ENCODE measurements at regions not wholly inside any gene's neighbourhood (a gene's known extent, or its start where the extent isn't known, plus 50 kb on each side); places are given as distances from the start of the nearest gene placed in this dataset.
A peak's percentile ranks its signal among the peaks of the same experiment; 100 is the strongest.

DNA sequence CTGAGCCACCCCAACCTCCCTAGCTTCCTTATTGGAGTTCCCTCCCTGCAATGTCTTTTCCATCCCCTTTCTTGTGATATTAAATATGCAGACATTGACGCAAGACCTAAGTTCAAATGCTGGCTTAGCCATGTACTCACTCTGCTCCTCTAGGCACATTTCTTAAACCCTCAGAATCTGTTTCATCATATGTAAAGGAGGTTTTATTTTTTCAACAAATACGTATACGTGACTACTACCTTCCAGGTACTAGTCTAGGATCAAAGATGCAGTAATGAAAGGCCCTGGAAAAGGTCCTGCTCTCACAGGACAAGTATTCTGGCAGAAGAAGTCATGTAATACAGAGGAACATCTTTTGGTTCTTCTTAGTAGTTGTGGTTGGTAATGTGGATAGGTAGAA lies 98.6 kb downstream of the SIPA1L2 start:
- ATAC-seq (no peak), DNase-seq (no peak)
- intact Hi-C loops (cut with micrococcal nuclease) = no loop called here

DNA sequence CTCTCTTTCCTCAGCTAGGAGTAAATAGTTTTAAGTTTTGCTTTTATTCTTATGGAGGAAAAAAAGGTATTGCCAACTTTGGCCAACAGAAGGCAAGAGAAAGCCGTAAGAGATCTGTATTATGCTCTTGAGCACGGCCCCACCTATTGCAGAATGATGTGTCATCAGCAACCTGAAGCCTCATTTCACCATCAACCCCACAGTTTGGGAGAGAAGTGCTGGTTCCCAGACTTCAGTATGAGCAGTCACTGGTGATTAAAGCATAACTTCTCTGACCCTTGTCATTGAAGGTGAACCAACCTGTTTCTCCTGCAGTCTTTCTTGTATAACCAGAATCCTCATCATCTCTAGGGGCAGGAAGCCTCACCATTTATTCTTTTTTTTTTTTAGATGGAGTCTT lies 100.2 kb downstream of the SIPA1L2 start:
- DNase-seq = no peak
- no peak for ATAC-seq
- intact Hi-C loops (cut with micrococcal nuclease) = no loop called here

GRCh38 chr1:232528472-232529089 lies 101.4 kb downstream of the SIPA1L2 start:
- no peak for DNase-seq
- ATAC-seq = no peak
- intact Hi-C loops (cut with micrococcal nuclease) = no loop called here

- ATAC-seq (no peak), DNase-seq (no peak)
- intact Hi-C loops (cut with micrococcal nuclease) = no loop called here
These were observed 105.9 kb downstream of the SIPA1L2 start for GRCh38 chr1:232524056-232524455.

GRCh38 chr1:232522189-232522588 lies 107.7 kb downstream of the SIPA1L2 start:
- intact Hi-C loops (cut with micrococcal nuclease) = no loop called here
- no peak for ATAC-seq
- no peak for DNase-seq

DNA sequence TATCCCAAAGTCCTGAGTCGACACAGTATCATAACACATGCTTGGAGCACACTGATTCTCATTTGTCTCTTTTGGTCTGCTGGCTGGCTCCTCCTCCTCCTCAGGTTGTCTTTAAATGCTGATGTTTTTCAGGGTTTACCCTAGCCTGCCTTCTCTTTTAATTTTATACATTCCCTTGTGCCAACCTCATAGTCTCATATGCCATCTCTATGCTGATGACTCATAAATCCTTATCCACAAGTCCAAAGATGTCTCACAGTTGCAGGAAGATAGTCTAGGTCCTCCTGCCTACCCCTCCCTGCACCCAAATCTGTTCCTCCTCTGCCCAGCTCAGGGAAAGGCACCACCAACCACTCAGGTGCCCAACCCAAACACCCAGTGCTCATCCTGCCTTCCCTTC lies 108.3 kb downstream of the SIPA1L2 start:
- intact Hi-C loops (cut with micrococcal nuclease) = no loop called here
- no peak for ATAC-seq
- DNase-seq = no peak

DNA sequence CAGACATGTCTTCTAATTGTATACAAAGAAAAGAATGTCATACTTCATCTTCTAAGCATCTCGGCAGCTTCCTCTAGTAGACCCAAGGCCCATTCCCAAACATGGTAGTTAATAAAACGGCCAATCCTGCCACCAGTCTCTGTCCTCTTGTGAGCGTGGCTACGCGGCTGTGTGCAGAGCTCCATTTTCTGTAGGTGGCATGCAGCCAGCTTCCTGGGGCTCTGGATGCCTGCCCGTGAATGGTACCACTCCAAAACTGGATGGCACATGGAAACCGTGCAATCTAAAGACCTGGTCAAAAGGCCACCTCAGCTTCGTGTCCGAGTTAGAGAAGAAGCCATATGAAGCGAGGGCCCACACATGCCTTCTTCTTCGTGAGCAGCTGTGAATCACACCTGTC lies 110.7 kb downstream of the SIPA1L2 start:
- ATAC-seq (peak; percentile 91), DNase-seq (peak; percentile 72)
- intact Hi-C loops (cut with micrococcal nuclease) = no loop called here

DNA sequence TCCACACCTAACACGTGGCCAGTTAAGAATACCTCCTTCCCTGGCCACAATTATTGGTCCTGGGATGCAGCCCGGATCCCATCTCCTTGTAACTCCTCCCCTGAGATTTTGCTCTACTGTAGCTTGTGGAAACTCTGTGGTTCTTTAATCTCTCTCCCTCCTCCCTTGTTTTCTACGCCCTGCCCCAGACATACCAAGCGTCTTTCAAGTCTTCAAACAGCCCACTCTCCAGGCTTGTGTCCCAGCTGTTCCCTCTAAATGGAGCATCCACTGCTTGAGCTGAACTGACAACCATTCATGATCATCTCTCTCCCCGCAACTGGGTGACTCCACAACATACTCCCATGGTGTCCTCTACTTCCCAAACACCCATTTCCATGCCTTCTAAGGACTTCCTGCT lies 111.6 kb downstream of the SIPA1L2 start:
- intact Hi-C loops (cut with micrococcal nuclease) = no loop called here
- DNase-seq (no peak), ATAC-seq (no peak)

- DNase-seq (no peak), ATAC-seq (no peak)
- intact Hi-C loops (cut with micrococcal nuclease) = no loop called here
These were observed 112.7 kb downstream of the SIPA1L2 start for GRCh38 chr1:232517204-232517603.

- no peak for DNase-seq
- ATAC-seq = no peak
- intact Hi-C loops (cut with micrococcal nuclease) = no loop called here
These were observed 114.2 kb downstream of the SIPA1L2 start for GRCh38 chr1:232515706-232516105.

GRCh38 chr1:232512712-232513111 lies 117.2 kb downstream of the SIPA1L2 start:
- intact Hi-C loops (cut with micrococcal nuclease) = no loop called here
- DNase-seq (no peak), ATAC-seq (no peak)

GRCh38 chr1:232511172-232511571 lies 118.8 kb downstream of the SIPA1L2 start:
- DNase-seq = no peak
- intact Hi-C loops (cut with micrococcal nuclease) = no loop called here

DNA sequence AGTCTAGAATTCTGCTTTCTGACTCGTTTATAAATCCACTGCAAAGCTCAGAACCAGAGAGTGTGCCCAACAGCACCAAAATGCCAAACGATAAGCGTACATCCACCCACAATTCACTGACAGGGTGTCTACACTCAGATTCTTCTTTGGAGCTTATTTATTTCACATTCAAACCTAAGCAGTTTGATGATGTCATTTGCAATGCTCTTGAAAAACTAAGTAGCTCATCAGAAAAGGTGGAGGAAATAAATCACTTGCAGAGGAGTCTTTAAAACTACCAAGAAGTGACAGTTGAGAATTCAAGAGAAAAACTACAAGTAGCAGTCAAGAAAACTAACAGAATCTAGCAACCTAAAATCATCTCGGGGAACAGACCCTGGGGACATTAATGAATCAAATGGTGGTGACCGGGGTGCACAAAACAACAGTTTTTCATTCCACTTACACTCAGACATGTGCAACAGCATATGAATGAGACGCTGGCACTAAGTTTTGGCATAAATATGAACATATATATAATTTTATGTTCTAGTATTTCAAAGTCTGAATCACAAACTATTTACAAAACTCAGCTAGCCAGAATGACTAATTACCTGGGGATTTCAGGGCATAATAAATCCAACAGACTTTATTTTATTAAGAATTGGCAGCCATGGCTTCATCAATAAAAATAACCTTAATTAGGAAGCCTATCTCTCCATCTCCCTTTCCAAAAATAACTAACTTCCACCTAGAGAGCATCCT lies 119.4 kb downstream of the SIPA1L2 start:
- intact Hi-C loops (cut with micrococcal nuclease) = no loop called here
- ATAC-seq = no peak
- no peak for DNase-seq

More at GRCh38 chr1:232511172-232511571, 118.8 kb downstream of the SIPA1L2 start:
- ATAC-seq = no peak

DNA sequence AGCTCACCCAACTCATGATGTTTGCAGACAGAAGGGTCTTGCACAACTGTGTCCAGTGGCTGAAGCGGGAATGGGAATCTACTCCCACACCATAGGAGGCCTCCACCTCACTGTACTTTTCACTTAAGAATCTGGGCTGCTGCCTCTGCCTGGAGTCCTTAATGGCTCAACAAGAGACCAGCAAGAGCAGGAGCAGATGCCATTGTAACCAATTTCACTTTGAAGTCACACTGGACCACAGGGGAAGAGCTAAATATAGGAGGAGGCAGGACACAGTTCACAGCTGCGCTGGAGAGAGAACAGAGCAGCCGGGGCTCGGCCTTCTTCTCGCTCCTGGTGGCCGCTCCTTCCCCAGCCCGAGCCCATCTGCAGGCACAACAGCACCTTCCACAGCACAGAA lies 120.4 kb downstream of the SIPA1L2 start:
- ATAC-seq (peak; percentile 90), DNase-seq (peak; percentile 55)
- intact Hi-C loops (cut with micrococcal nuclease) = no loop called here

GRCh38 chr1:232508130-232508701 lies 121.7 kb downstream of the SIPA1L2 start:
- intact Hi-C loops (cut with micrococcal nuclease) = no loop called here
- DNase-seq (no peak), ATAC-seq (peak; percentile 44)

DNA sequence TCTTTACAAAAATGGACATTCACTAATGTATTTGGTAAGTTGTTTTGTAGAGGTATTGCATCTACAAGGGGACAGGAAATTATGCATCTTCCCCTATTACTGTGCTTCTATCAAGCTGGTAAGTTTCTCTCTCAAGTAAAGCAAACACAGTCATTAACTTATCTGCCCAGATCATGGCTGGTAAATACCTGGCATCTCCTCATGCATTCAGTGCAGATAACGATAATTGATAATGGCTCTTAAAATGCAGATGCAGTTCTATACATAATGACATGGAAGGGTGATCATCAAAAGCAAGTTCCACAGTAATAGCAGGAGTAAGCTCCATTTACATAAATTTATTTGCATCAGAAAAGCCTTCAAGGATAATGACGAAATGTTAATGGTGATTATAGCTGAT lies 122.4 kb downstream of the SIPA1L2 start:
- no peak for DNase-seq
- ATAC-seq = no peak
- intact Hi-C loops (cut with micrococcal nuclease) = no loop called here

GRCh38 chr1:232505884-232506283 lies 124.0 kb downstream of the SIPA1L2 start:
- intact Hi-C loops (cut with micrococcal nuclease) = no loop called here
- no peak for ATAC-seq
- no peak for DNase-seq

- no peak for ATAC-seq
- intact Hi-C loops (cut with micrococcal nuclease) = no loop called here
- DNase-seq = no peak
These were observed 125.3 kb downstream of the SIPA1L2 start for GRCh38 chr1:232504651-232505050.

GRCh38 chr1:232503497-232503896 lies 126.4 kb downstream of the SIPA1L2 start:
- intact Hi-C loops (cut with micrococcal nuclease) = no loop called here
- no peak for ATAC-seq
- DNase-seq = no peak

- no peak for DNase-seq
- no peak for ATAC-seq
- intact Hi-C loops (cut with micrococcal nuclease) = no loop called here
These were observed 128.1 kb downstream of the SIPA1L2 start for GRCh38 chr1:232501854-232502253.

- no peak for ATAC-seq
- no peak for DNase-seq
- intact Hi-C loops (cut with micrococcal nuclease) = no loop called here
These were observed 130.7 kb downstream of the SIPA1L2 start for GRCh38 chr1:232499188-232499587.

All from left ventricle myocardium superior (tissue), 1 donor.